OCI-LY3 (cell line): ENCODE measurements at regions not wholly inside any gene's neighbourhood (a gene's known extent, or its start where the extent isn't known, plus 50 kb on each side); places are given as distances from the start of the nearest gene placed in this dataset.

Experiments used
- CTCF ChIP-seq: fragments of 200-600, 300-600 bp; sonication (generic); IDR thresholded peaks from 2 replicates; pipeline ENCODE4 v1.5.1; 2014; ENCODE audit warnings: antibody characterized with exemption, low read length, low read depth
- EZH2phosphoT487 ChIP-seq: fragments of 200-600 bp; shearing (Covaris generic); IDR thresholded peaks from 2 replicates; pipeline ENCODE4 v1.6.1; 2018; ENCODE audit warnings: antibody characterized with exemption, mixed run types, low read depth

- TF ChIP-seq CTCF (no peak), EZH2phosphoT487 (no peak)
Observed at GRCh38 chr3:17935222-17935621, 192.8 kb upstream of the TBC1D5 start.
